ENCODE measurements at regions not wholly inside any gene's neighbourhood (a gene's known extent, or its start where the extent isn't known, plus 50 kb on each side); places are given as distances from the start of the nearest gene placed in this dataset.
"Not testable (repeated sequence)": the region's sequence is repeated elsewhere in the genome, so short reads cannot be mapped to it uniquely, and the experiment has no call there.

- no peak for TF ChIP-seq CTCF (IDR thresholded peaks at IDR 0.05; ENCODE audit: control insufficient read depth, insufficient read depth, low read depth, low read length, missing control alignments)
- no peak overlapping the region for H3K4me3 ChIP-seq (ENCODE audit: control insufficient read depth, low read depth, low read length)
- no peak for DNase-seq (ENCODE audit: low read depth)
These were observed 1689.5 kb upstream of the PCDH10 start for GRCh38 chr4:131459430-131460101.

- no peak for TF ChIP-seq CTCF (IDR thresholded peaks at IDR 0.05; ENCODE audit: control insufficient read depth, insufficient read depth, low read depth, low read length, missing control alignments)
- no peak for DNase-seq (ENCODE audit: low read depth)
- no peak overlapping the region for H3K4me3 ChIP-seq (ENCODE audit: control insufficient read depth, low read depth, low read length)
These were observed 1678.7 kb upstream of the PCDH10 start for GRCh38 chr4:131470360-131470759.

- no peak overlapping the region for H3K4me3 ChIP-seq (ENCODE audit: control insufficient read depth, low read depth, low read length)
- DNase-seq (ENCODE audit: low read depth), result no peak
- no peak for TF ChIP-seq CTCF (IDR thresholded peaks at IDR 0.05; ENCODE audit: control insufficient read depth, insufficient read depth, low read depth, low read length, missing control alignments)
These were observed 1660.3 kb upstream of the PCDH10 start for GRCh38 chr4:131488772-131489171.

GRCh38 chr4:131496211-131496610 is 1652.9 kb upstream of the PCDH10 start:
- H3K4me3 ChIP-seq (ENCODE audit: control insufficient read depth, low read depth, low read length); DNase-seq (ENCODE audit: low read depth): not testable (repeated sequence)

GRCh38 chr4:131499141-131499873 is 1649.8 kb upstream of the PCDH10 start:
- H3K4me3 ChIP-seq (ENCODE audit: control insufficient read depth, low read depth, low read length), result no peak overlapping the region
- no peak for DNase-seq (ENCODE audit: low read depth)
- no peak for TF ChIP-seq CTCF (IDR thresholded peaks at IDR 0.05; ENCODE audit: control insufficient read depth, insufficient read depth, low read depth, low read length, missing control alignments)

GRCh38 chr4:131509521-131509920 is 1639.6 kb upstream of the PCDH10 start:
- no peak for DNase-seq (ENCODE audit: low read depth)
- no peak overlapping the region for H3K4me3 ChIP-seq (ENCODE audit: control insufficient read depth, low read depth, low read length)
- TF ChIP-seq CTCF (IDR thresholded peaks at IDR 0.05; ENCODE audit: control insufficient read depth, insufficient read depth, low read depth, low read length, missing control alignments), result no peak

GRCh38 chr4:131526686-131527085 is 1622.4 kb upstream of the PCDH10 start:
- DNase-seq (ENCODE audit: low read depth), result no peak
- no peak overlapping the region for H3K4me3 ChIP-seq (ENCODE audit: control insufficient read depth, low read depth, low read length)
- no peak for TF ChIP-seq CTCF (IDR thresholded peaks at IDR 0.05; ENCODE audit: control insufficient read depth, insufficient read depth, low read depth, low read length, missing control alignments)
